Breast epithelium (tissue), 4 donors: ENCODE measurements at regions not wholly inside any gene's neighbourhood (a gene's known extent, or its start where the extent isn't known, plus 50 kb on each side); places are given as distances from the start of the nearest gene placed in this dataset.

ENCODE experiments used
- DNase-seq, 2 donors: peaks; one replicate each; pipeline ENCODE4 v3.0.0-alpha.2; 2019; ENCODE audit warnings: low spot score in 2 of 2
- H3K27ac ChIP-seq, 2 donors: fragments of 200-600 bp; sonication (generic) in 1 of 2; one replicate each; pipeline ENCODE4 v1.5.1; 2016 to 2019; ENCODE audit warnings: mild to moderate bottlenecking in 1 of 2
- H3K27me3 ChIP-seq, 2 donors: fragments of 200-600 bp; sonication (generic) in 1 of 2; one replicate each; pipeline versions ENCODE4 v1.5.1 to v1.6.0; 2017 to 2019; ENCODE audit warnings: control low read depth in 1 of 2, mild to moderate bottlenecking in 1 of 2
- H3K36me3 ChIP-seq: fragments of 200-600 bp; one replicate; pipeline ENCODE4 v1.5.1; 2019
- H3K4me1 ChIP-seq, 2 donors: fragments of 200-600 bp; sonication (generic); one replicate each; pipeline ENCODE4 v1.5.1; 2016 to 2019; ENCODE audit warnings: control low read depth in 1 of 2
- H3K4me3 ChIP-seq, 3 donors: fragments of 200-600 bp; sonication (generic); 1 replicate in 2 of 3; 2 replicates in 1 of 3; pipeline ENCODE4 v1.5.1; 2016 to 2019; ENCODE audit warnings: mild to moderate bottlenecking in 3 of 3, moderate library complexity in 2 of 3
- H3K9me3 ChIP-seq, 2 donors: fragments of 200-600 bp; sonication (generic) in 1 of 2; one replicate each; pipeline ENCODE4 v1.5.1; 2016 to 2019; ENCODE audit warnings: control low read depth in 1 of 2
- CTCF ChIP-seq, 3 donors: fragments of 450-650 bp; IDR thresholded peaks; one replicate each; pipeline ENCODE4 v1.5.1; 2016 to 2017; ENCODE audit warnings: antibody characterized with exemption in 3 of 3, mild to moderate bottlenecking in 3 of 3, moderate library complexity in 3 of 3
- POLR2A ChIP-seq: fragments of 450-650 bp; IDR thresholded peaks from one replicate; pipeline ENCODE4 v1.6.1; 2016; ENCODE audit warnings: antibody characterized with exemption, mild to moderate bottlenecking, moderate library complexity
- POLR2AphosphoS5 ChIP-seq, 3 donors: sonication (generic); formaldehyde crosslinking; IDR thresholded peaks; one replicate each; pipeline ENCODE4 v1.6.1; 2017; ENCODE audit warnings: antibody characterized with exemption in 3 of 3
- intact Hi-C: fragments of 100-400 bp; cut with DNase I; formaldehyde crosslinking; loops from one replicate; pipeline ENCODE4 v1.15.1; 2023; ENCODE audit warnings: low total_unique reads

GRCh38 chr11:116404462-116404798, 368.4 kb downstream of the BUD13 start:
- no peak overlapping the region for H3K27ac ChIP-seq
- H3K27me3 ChIP-seq = no peaks in the 10 kb centered on the region
- DNase-seq = no peak
- TF ChIP-seq CTCF (IDR thresholded peaks at IDR 0.05) (no peak), POLR2AphosphoS5 (IDR thresholded peaks at IDR 0.05) (no peak), POLR2A (no peak)
- intact Hi-C loops = no loop called here
- H3K36me3 ChIP-seq = no peaks in the 10 kb centered on the region
- H3K4me3 ChIP-seq = no peak overlapping the region
- H3K4me1 ChIP-seq = no peaks in the 10 kb centered on the region
- no peaks in the 10 kb centered on the region for H3K9me3 ChIP-seq

- Histone ChIP-seq H3K4me1 (no peaks in the 10 kb centered on the region), H3K36me3 (no peaks in the 10 kb centered on the region), H3K9me3 (no peaks in the 10 kb centered on the region), H3K4me3 (no peak overlapping the region), H3K27ac (no peak overlapping the region), H3K27me3 (no peaks in the 10 kb centered on the region)
- no peak for DNase-seq
- TF ChIP-seq POLR2AphosphoS5 (IDR thresholded peaks at IDR 0.05) (no peak), CTCF (IDR thresholded peaks at IDR 0.05) (no peak), POLR2A (no peak)
- intact Hi-C loops = no loop called here
These were observed 368.9 kb downstream of the BUD13 start for GRCh38 chr11:116403794-116404461.

GRCh38 chr11:116400081-116400480, 372.7 kb downstream of the BUD13 start:
- DNase-seq = no peak

GRCh38 chr11:116397602-116398084, 375.1 kb downstream of the BUD13 start:
- H3K4me3 ChIP-seq = no peak overlapping the region
- H3K27me3 ChIP-seq = peaks cover 0 to 3% of the 10 kb centered on the region in 2 donors
- no peaks in the 10 kb centered on the region for H3K4me1 ChIP-seq
- H3K27ac ChIP-seq = no peak overlapping the region
- TF ChIP-seq CTCF (IDR thresholded peaks at IDR 0.05) (no peak), POLR2AphosphoS5 (IDR thresholded peaks at IDR 0.05) (no peak), POLR2A (no peak)
- DNase-seq = peak in 1 of 2 donors; percentile 17
- intact Hi-C loops = no loop called here
- H3K36me3 ChIP-seq = no peaks in the 10 kb centered on the region
- peaks cover 0 to 7% of the 10 kb centered on the region in 2 donors for H3K9me3 ChIP-seq

More at GRCh38 chr11:116400081-116400480, 372.7 kb downstream of the BUD13 start:
- H3K27ac ChIP-seq = no peak overlapping the region
- no peak for TF ChIP-seq POLR2A
- TF ChIP-seq CTCF (IDR thresholded peaks at IDR 0.05) = no peak
- no peak for TF ChIP-seq POLR2AphosphoS5 (IDR thresholded peaks at IDR 0.05)
- no peaks in the 10 kb centered on the region for H3K36me3 ChIP-seq
- H3K4me3 ChIP-seq = no peak overlapping the region
- intact Hi-C loops = no loop called here
- H3K27me3 ChIP-seq = no peaks in the 10 kb centered on the region
- H3K9me3 ChIP-seq = no peaks in the 10 kb centered on the region
- no peaks in the 10 kb centered on the region for H3K4me1 ChIP-seq

GRCh38 chr11:116396331-116396730, 376.5 kb downstream of the BUD13 start:
- DNase-seq = no peak
- H3K4me3 ChIP-seq = no peak overlapping the region
- intact Hi-C loops = no loop called here

More at GRCh38 chr11:116396331-116396730, 376.5 kb downstream of the BUD13 start:
- no peaks in the 10 kb centered on the region for H3K36me3 ChIP-seq
- H3K27me3 ChIP-seq = peaks cover 0 to 3% of the 10 kb centered on the region in 2 donors
- TF ChIP-seq POLR2AphosphoS5 (IDR thresholded peaks at IDR 0.05) (no peak), CTCF (IDR thresholded peaks at IDR 0.05) (no peak), POLR2A (no peak)
- no peaks in the 10 kb centered on the region for H3K4me1 ChIP-seq
- peaks cover 0 to 7% of the 10 kb centered on the region in 2 donors for H3K9me3 ChIP-seq
- H3K27ac ChIP-seq = no peak overlapping the region
